Activated CD4-positive, alpha-beta T cell treated with anti-CD3 and anti-CD28 coated beads, Interleukin-2, amount 10 ng/mL, durations not matched to agents 24 days and 14 days (primary cell): ENCODE measurements at regions not wholly inside any gene's neighbourhood (a gene's known extent, or its start where the extent isn't known, plus 50 kb on each side); places are given as distances from the start of the nearest gene placed in this dataset.

ENCODE experiments used
- DNase-seq: peaks from one replicate; pipeline ENCODE4 v3.0.0; 2022
- H3K27ac Mint-ChIP-seq: one replicate; pipeline ENCODE4 v1.8.0; 2022; ENCODE audit warnings: mild to moderate bottlenecking, mixed read lengths
- H3K27me3 Mint-ChIP-seq: one replicate; pipeline ENCODE4 v1.8.0; 2022; ENCODE audit warnings: mixed read lengths
- H3K36me3 Mint-ChIP-seq: one replicate; pipeline ENCODE4 v1.8.0; 2022; ENCODE audit warnings: low read depth, mild to moderate bottlenecking, mixed read lengths
- H3K4me1 Mint-ChIP-seq: one replicate; pipeline ENCODE4 v1.8.0; 2021; ENCODE audit warnings: mixed read lengths
- H3K4me3 Mint-ChIP-seq: one replicate; pipeline ENCODE4 v1.8.0; 2022; ENCODE audit warnings: mild to moderate bottlenecking, moderate library complexity, mixed read lengths
- H3K9me3 Mint-ChIP-seq: one replicate; pipeline ENCODE4 v1.8.0; 2021; ENCODE audit warnings: mixed read lengths
- intact Hi-C: fragments of 100-400 bp; cut with micrococcal nuclease; formaldehyde crosslinking; loops from one replicate; pipeline ENCODE4 v1.15.1; 2023

GRCh38 chr9:13841746-13842462, 472.0 kb downstream of the NFIB start:
- Mint-ChIP-seq H3K27ac (no peak overlapping the region), H3K36me3 (no peaks in the 10 kb centered on the region), H3K4me1 (no peaks in the 10 kb centered on the region), H3K4me3 (no peak overlapping the region), H3K9me3 (no peaks in the 10 kb centered on the region), H3K27me3 (no peaks in the 10 kb centered on the region)
- no peak for DNase-seq
- intact Hi-C loops = no loop called here

- intact Hi-C loops = no loop called here
- no peaks in the 10 kb centered on the region for H3K36me3 Mint-ChIP-seq
- H3K4me3 Mint-ChIP-seq = no peak overlapping the region
- no peak for DNase-seq
- H3K27ac Mint-ChIP-seq = no peak overlapping the region
- no peaks in the 10 kb centered on the region for H3K9me3 Mint-ChIP-seq
- no peaks in the 10 kb centered on the region for H3K4me1 Mint-ChIP-seq
- no peaks in the 10 kb centered on the region for H3K27me3 Mint-ChIP-seq
Measured at GRCh38 chr9:13832446-13832845, 481.5 kb downstream of the NFIB start.

- no peak for DNase-seq
- H3K9me3 Mint-ChIP-seq = peaks cover 8% of the 10 kb centered on the region
- no peak overlapping the region for H3K27ac Mint-ChIP-seq
- no peak overlapping the region for H3K4me3 Mint-ChIP-seq
- intact Hi-C loops = no loop called here
- H3K27me3 Mint-ChIP-seq = no peaks in the 10 kb centered on the region
- H3K36me3 Mint-ChIP-seq = no peaks in the 10 kb centered on the region
- H3K4me1 Mint-ChIP-seq = no peaks in the 10 kb centered on the region
Measured at GRCh38 chr9:13823026-13823425, 490.9 kb downstream of the NFIB start.

GRCh38 chr9:13817754-13818278, 496.1 kb downstream of the NFIB start:
- no peaks in the 10 kb centered on the region for H3K4me1 Mint-ChIP-seq
- no peak for DNase-seq
- no peak overlapping the region for H3K4me3 Mint-ChIP-seq
- intact Hi-C loops = no loop called here
- H3K9me3 Mint-ChIP-seq = peaks cover 8% of the 10 kb centered on the region
- H3K27me3 Mint-ChIP-seq = no peaks in the 10 kb centered on the region
- no peaks in the 10 kb centered on the region for H3K36me3 Mint-ChIP-seq
- no peak overlapping the region for H3K27ac Mint-ChIP-seq

GRCh38 chr9:13816837-13817236, 497.1 kb downstream of the NFIB start:
- no peaks in the 10 kb centered on the region for H3K4me1 Mint-ChIP-seq
- no peak for DNase-seq
- no peaks in the 10 kb centered on the region for H3K36me3 Mint-ChIP-seq
- H3K27me3 Mint-ChIP-seq = no peaks in the 10 kb centered on the region
- no peak overlapping the region for H3K27ac Mint-ChIP-seq
- intact Hi-C loops = no loop called here
- peaks cover 8% of the 10 kb centered on the region for H3K9me3 Mint-ChIP-seq
- no peak overlapping the region for H3K4me3 Mint-ChIP-seq

GRCh38 chr9:13814647-13815400, 499.1 kb downstream of the NFIB start:
- intact Hi-C loops = no loop called here
- no peaks in the 10 kb centered on the region for H3K4me1 Mint-ChIP-seq
- H3K36me3 Mint-ChIP-seq = no peaks in the 10 kb centered on the region
- no peak overlapping the region for H3K4me3 Mint-ChIP-seq
- no peaks in the 10 kb centered on the region for H3K27me3 Mint-ChIP-seq
- no peak for DNase-seq
- no peaks in the 10 kb centered on the region for H3K9me3 Mint-ChIP-seq
- H3K27ac Mint-ChIP-seq = no peak overlapping the region

- Mint-ChIP-seq H3K36me3 (no peaks in the 10 kb centered on the region), H3K4me3 (no peak overlapping the region), H3K27ac (no peak overlapping the region)
Measured at GRCh38 chr9:13811876-13812275, 502.1 kb downstream of the NFIB start.

GRCh38 chr9:13810510-13810909, 503.4 kb downstream of the NFIB start:
- no peaks in the 10 kb centered on the region for H3K4me1 Mint-ChIP-seq
- no peaks in the 10 kb centered on the region for H3K27me3 Mint-ChIP-seq
- no peak for DNase-seq
- no peak overlapping the region for H3K4me3 Mint-ChIP-seq
- H3K9me3 Mint-ChIP-seq = no peaks in the 10 kb centered on the region
- H3K36me3 Mint-ChIP-seq = no peaks in the 10 kb centered on the region
- intact Hi-C loops = no loop called here
- H3K27ac Mint-ChIP-seq = no peak overlapping the region

More at GRCh38 chr9:13811876-13812275, 502.1 kb downstream of the NFIB start:
- no peaks in the 10 kb centered on the region for H3K4me1 Mint-ChIP-seq
- DNase-seq = no peak
- no peaks in the 10 kb centered on the region for H3K9me3 Mint-ChIP-seq
- H3K27me3 Mint-ChIP-seq = no peaks in the 10 kb centered on the region
- intact Hi-C loops = no loop called here

GRCh38 chr9:13809401-13809800, 504.5 kb downstream of the NFIB start:
- Mint-ChIP-seq H3K36me3 (no peaks in the 10 kb centered on the region), H3K4me1 (no peaks in the 10 kb centered on the region), H3K9me3 (no peaks in the 10 kb centered on the region), H3K27me3 (no peaks in the 10 kb centered on the region), H3K27ac (no peak overlapping the region), H3K4me3 (no peak overlapping the region)
- no peak for DNase-seq
- intact Hi-C loops = no loop called here

GRCh38 chr9:13807118-13807517, 506.8 kb downstream of the NFIB start:
- intact Hi-C loops = no loop called here
- Mint-ChIP-seq H3K27me3 (no peaks in the 10 kb centered on the region), H3K9me3 (no peaks in the 10 kb centered on the region), H3K4me3 (no peak overlapping the region), H3K36me3 (no peaks in the 10 kb centered on the region), H3K27ac (no peak overlapping the region), H3K4me1 (no peaks in the 10 kb centered on the region)
- DNase-seq = no peak

GRCh38 chr9:13806714-13807113, 507.2 kb downstream of the NFIB start:
- no peak for DNase-seq
- Mint-ChIP-seq H3K36me3 (no peaks in the 10 kb centered on the region), H3K4me3 (no peak overlapping the region), H3K4me1 (no peaks in the 10 kb centered on the region), H3K27ac (no peak overlapping the region), H3K9me3 (no peaks in the 10 kb centered on the region), H3K27me3 (no peaks in the 10 kb centered on the region)
- intact Hi-C loops = no loop called here

- no peaks in the 10 kb centered on the region for H3K9me3 Mint-ChIP-seq
- H3K27ac Mint-ChIP-seq = no peak overlapping the region
- no peaks in the 10 kb centered on the region for H3K4me1 Mint-ChIP-seq
Measured at GRCh38 chr9:13805546-13805945, 508.4 kb downstream of the NFIB start.

GRCh38 chr9:13804532-13804931, 509.4 kb downstream of the NFIB start:
- DNase-seq = no peak
- intact Hi-C loops = no loop called here
- no peaks in the 10 kb centered on the region for H3K36me3 Mint-ChIP-seq
- no peaks in the 10 kb centered on the region for H3K9me3 Mint-ChIP-seq
- no peak overlapping the region for H3K27ac Mint-ChIP-seq
- no peak overlapping the region for H3K4me3 Mint-ChIP-seq
- H3K4me1 Mint-ChIP-seq = no peaks in the 10 kb centered on the region
- H3K27me3 Mint-ChIP-seq = no peaks in the 10 kb centered on the region

More at GRCh38 chr9:13805546-13805945, 508.4 kb downstream of the NFIB start:
- Mint-ChIP-seq H3K4me3 (no peak overlapping the region), H3K36me3 (no peaks in the 10 kb centered on the region), H3K27me3 (no peaks in the 10 kb centered on the region)
- DNase-seq = no peak
- intact Hi-C loops = no loop called here

- Mint-ChIP-seq H3K9me3 (peaks cover 6% of the 10 kb centered on the region), H3K4me3 (no peak overlapping the region), H3K27ac (no peak overlapping the region), H3K27me3 (no peaks in the 10 kb centered on the region), H3K36me3 (no peaks in the 10 kb centered on the region), H3K4me1 (no peaks in the 10 kb centered on the region)
- intact Hi-C loops = no loop called here
- no peak for DNase-seq
Measured at GRCh38 chr9:13800776-13801175, 513.2 kb downstream of the NFIB start.
